Stimulated activated CD4-positive, alpha-beta T cell treated with anti-CD3 and anti-CD28 coated beads, Interleukin-2, amount 100 ng/mL, for 48 hours (primary cell): ENCODE measurements at regions not wholly inside any gene's neighbourhood (a gene's known extent, or its start where the extent isn't known, plus 50 kb on each side); places are given as distances from the start of the nearest gene placed in this dataset.
"Not testable (repeated sequence)": the region's sequence is repeated elsewhere in the genome, so short reads cannot be mapped to it uniquely, and the experiment has no call there.

ENCODE experiments used
- DNase-seq, 2 donors: peaks; one replicate each; pipeline ENCODE4 v3.0.0-alpha.2; 2020

GRCh38 chr13:50726164-50726563 lies 117.3 kb downstream of the DLEU7 start:
- no peak for DNase-seq

- DNase-seq = no peak
Measured at GRCh38 chr13:50729177-50729576, 114.3 kb downstream of the DLEU7 start.

- no peak for DNase-seq
Measured at GRCh38 chr13:50730496-50731351, 112.8 kb downstream of the DLEU7 start.

GRCh38 chr13:50731400-50731799 lies 112.1 kb downstream of the DLEU7 start:
- DNase-seq = no peak

- DNase-seq = no peak
Measured at GRCh38 chr13:50732712-50733111, 110.8 kb downstream of the DLEU7 start.

GRCh38 chr13:50733392-50733791 lies 110.1 kb downstream of the DLEU7 start:
- DNase-seq = no peak

GRCh38 chr13:50735071-50735470 lies 108.4 kb downstream of the DLEU7 start:
- no peak for DNase-seq

GRCh38 chr13:50740052-50740741 lies 103.3 kb downstream of the DLEU7 start:
- DNase-seq = no peak

- DNase-seq = no peak
Measured at GRCh38 chr13:50742353-50742752, 101.1 kb downstream of the DLEU7 start.

GRCh38 chr13:50742968-50743367 lies 100.5 kb downstream of the DLEU7 start:
- DNase-seq = no peak

- DNase-seq = no peak
Measured at GRCh38 chr13:50744116-50744660, 99.3 kb downstream of the DLEU7 start.

GRCh38 chr13:50745542-50746115 lies 97.9 kb downstream of the DLEU7 start:
- DNase-seq = no peak

GRCh38 chr13:50747737-50748350 lies 95.6 kb downstream of the DLEU7 start:
- no peak for DNase-seq

GRCh38 chr13:50753221-50753620 lies 90.3 kb downstream of the DLEU7 start:
- DNase-seq = not testable (repeated sequence)

- DNase-seq = not testable (repeated sequence)
Measured at GRCh38 chr13:50755862-50756685, 87.4 kb downstream of the DLEU7 start.

GRCh38 chr13:50757008-50757407 lies 86.5 kb downstream of the DLEU7 start:
- no peak for DNase-seq

GRCh38 chr13:50758796-50759195 lies 84.7 kb downstream of the DLEU7 start:
- DNase-seq = no peak

- no peak for DNase-seq
Measured at GRCh38 chr13:50760751-50761150, 82.7 kb downstream of the DLEU7 start.

GRCh38 chr13:50761406-50761805 lies 82.1 kb downstream of the DLEU7 start:
- no peak for DNase-seq

GRCh38 chr13:50762969-50763567 lies 80.4 kb downstream of the DLEU7 start:
- no peak for DNase-seq

GRCh38 chr13:50766013-50766412 lies 77.5 kb downstream of the DLEU7 start:
- no peak for DNase-seq

GRCh38 chr13:50766695-50767094 lies 76.8 kb downstream of the DLEU7 start:
- no peak for DNase-seq
